ENCODE measurements at regions not wholly inside any gene's neighbourhood (a gene's known extent, or its start where the extent isn't known, plus 50 kb on each side); places are given as distances from the start of the nearest gene placed in this dataset.

DNA sequence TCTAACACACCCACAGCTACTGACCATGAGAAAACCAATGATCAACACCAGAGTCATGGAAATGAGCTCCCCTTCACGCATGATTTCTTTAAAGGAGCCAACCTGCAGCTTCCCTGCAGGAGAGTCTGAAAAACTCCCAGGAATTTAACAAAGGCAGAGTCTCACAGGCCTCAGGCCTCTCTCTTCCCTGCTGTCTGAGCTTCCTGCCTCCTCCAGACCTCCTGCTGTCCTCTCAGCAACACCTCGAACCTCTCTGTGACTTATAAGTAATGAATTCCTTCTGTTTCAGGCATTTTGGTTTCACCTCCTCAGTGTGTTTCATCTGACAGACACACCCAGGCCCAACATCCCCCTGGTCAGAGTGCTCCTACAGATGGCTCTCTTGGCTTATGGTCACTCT, 1044.4 kb downstream of the UQCRFS1 start:
- no peak for DNase-seq (ENCODE audit: low read depth)
- TF ChIP-seq CTCF (IDR thresholded peaks at IDR 0.05; ENCODE audit: control insufficient read depth, insufficient read depth, low read depth, low read length, missing control alignments), result no peak
- no peak overlapping the region for H3K4me3 ChIP-seq (ENCODE audit: control insufficient read depth, low read depth, low read length)

GRCh38 chr19:28166025-28166424, 1046.9 kb downstream of the UQCRFS1 start:
- DNase-seq (ENCODE audit: low read depth), result no peak
- H3K4me3 ChIP-seq (ENCODE audit: control insufficient read depth, low read depth, low read length), result no peak overlapping the region
- TF ChIP-seq CTCF (IDR thresholded peaks at IDR 0.05; ENCODE audit: control insufficient read depth, insufficient read depth, low read depth, low read length, missing control alignments), result no peak

- DNase-seq (ENCODE audit: low read depth), result no peak
- no peak for TF ChIP-seq CTCF (IDR thresholded peaks at IDR 0.05; ENCODE audit: control insufficient read depth, insufficient read depth, low read depth, low read length, missing control alignments)
- no peak overlapping the region for H3K4me3 ChIP-seq (ENCODE audit: control insufficient read depth, low read depth, low read length)
Measured at GRCh38 chr19:28164214-28164613, 1048.7 kb downstream of the UQCRFS1 start.

DNA sequence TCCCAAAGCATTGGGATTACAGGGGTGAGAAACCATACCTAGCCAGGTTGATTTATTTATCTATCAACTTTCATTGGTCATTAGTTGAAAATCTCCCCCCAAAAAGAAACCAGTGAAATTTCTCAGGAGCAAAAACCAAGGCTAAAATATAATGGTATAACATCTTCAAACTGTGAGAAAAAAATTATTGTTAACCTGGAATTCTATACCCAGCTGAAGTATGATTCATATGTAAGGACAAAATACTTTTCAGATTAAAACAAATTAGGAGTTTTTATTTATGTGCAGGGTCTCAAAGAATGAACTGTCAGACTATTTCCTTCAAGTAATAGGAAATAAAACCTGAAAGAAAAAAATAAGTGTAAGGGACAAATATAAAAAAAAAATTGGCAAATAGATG, 1053.9 kb downstream of the UQCRFS1 start:
- no peak for TF ChIP-seq CTCF (IDR thresholded peaks at IDR 0.05; ENCODE audit: control insufficient read depth, insufficient read depth, low read depth, low read length, missing control alignments)
- DNase-seq (ENCODE audit: low read depth), result no peak
- H3K4me3 ChIP-seq (ENCODE audit: control insufficient read depth, low read depth, low read length), result no peak overlapping the region

DNA sequence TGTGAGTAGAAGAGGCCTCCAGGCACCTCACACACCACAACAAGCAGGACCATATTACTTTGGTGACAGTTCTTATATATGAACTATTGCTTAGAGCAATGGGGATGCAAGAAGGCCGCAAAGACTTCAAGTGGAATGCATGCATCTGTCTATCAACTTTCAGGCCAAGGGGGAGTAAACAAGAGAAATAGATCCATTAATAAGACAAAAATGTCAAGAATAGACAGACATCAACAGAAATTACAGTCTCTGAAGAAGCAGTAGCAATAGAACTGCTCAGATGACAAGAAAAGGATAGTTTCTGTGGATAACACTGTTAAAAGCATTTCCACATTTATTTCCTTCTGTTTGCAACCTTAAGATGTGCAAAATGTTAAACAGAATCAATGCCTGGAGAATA, 1057.7 kb downstream of the UQCRFS1 start:
- TF ChIP-seq CTCF (IDR thresholded peaks at IDR 0.05; ENCODE audit: control insufficient read depth, insufficient read depth, low read depth, low read length, missing control alignments), result no peak
- no peak overlapping the region for H3K4me3 ChIP-seq (ENCODE audit: control insufficient read depth, low read depth, low read length)
- DNase-seq (ENCODE audit: low read depth), result no peak

GRCh38 chr19:28154077-28154476, 1058.9 kb downstream of the UQCRFS1 start:
- no peak overlapping the region for H3K4me3 ChIP-seq (ENCODE audit: control insufficient read depth, low read depth, low read length)
- no peak for TF ChIP-seq CTCF (IDR thresholded peaks at IDR 0.05; ENCODE audit: control insufficient read depth, insufficient read depth, low read depth, low read length, missing control alignments)
- DNase-seq (ENCODE audit: low read depth), result no peak

DNA sequence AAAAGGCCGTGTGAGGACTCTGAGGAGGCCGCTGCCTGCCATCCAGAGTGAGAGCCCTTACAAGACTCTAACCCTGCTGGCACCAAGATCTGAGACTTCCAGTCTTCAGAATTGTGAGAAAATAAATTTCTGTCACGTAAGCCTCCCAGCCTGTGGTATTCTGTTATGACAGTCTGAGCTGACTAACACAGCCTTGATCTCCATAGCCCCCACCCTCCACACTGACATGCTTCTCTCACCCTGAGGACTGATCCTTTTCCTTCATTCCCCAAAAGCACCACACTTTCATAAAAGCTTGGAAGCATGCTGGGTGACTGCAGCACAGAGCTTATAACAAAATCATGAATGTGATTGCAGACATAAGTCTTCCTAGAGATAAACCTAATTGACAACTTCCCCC, 1059.8 kb downstream of the UQCRFS1 start:
- TF ChIP-seq CTCF (IDR thresholded peaks at IDR 0.05; ENCODE audit: control insufficient read depth, insufficient read depth, low read depth, low read length, missing control alignments), result no peak
- H3K4me3 ChIP-seq (ENCODE audit: control insufficient read depth, low read depth, low read length), result no peak overlapping the region
- DNase-seq (ENCODE audit: low read depth), result no peak
